Fibroblast of skin of left biceps (primary cell): ENCODE measurements at regions not wholly inside any gene's neighbourhood (a gene's known extent, or its start where the extent isn't known, plus 50 kb on each side); places are given as distances from the start of the nearest gene placed in this dataset.
"Not testable (repeated sequence)": the region's sequence is repeated elsewhere in the genome, so short reads cannot be mapped to it uniquely, and the experiment has no call there.

ENCODE experiments used
- DNase-seq, 2 experiments: peaks; one replicate each; pipeline ENCODE4 v3.0.0-alpha.2; 2013; ENCODE audit warnings: low read depth in 2 of 2

DNA sequence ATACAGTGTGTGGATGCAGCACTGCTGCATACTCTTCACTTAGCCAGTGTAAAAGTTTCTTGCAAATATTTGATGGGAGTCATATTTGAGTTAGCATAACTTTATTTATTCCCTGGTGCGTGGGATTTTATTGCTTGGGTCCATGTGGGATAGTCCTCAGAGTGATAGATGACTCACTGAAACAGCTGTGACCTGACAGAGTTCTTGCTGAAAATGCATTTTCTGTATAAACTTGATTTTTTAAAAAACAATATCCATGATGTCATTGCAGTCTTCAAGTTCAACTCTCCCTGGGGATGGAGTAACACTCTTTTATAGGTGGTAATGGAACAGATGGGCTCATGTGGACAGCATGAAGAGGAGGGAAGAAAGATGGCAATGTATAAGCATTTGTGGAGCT is 310.0 kb downstream of the PPP1R3A start:
- no peak for DNase-seq

DNA sequence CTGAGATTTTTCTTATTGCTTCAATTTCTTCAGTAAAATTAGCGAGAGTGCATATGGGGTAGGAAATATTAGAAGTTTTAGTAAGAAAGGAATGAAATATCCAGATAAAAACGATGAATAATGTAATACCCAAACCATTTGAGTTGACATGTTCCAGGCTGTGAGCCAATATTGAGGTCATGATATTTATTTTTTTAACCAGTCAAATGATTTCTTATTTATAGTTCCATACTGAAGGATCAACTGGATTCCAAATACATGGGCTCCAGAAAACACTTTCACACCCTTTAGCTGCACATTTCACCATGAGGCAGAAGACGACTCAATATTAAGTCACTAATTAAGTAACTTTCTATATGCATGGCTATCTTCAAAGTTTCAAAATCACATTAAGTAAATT is 312.5 kb downstream of the PPP1R3A start:
- no peak for DNase-seq

DNA sequence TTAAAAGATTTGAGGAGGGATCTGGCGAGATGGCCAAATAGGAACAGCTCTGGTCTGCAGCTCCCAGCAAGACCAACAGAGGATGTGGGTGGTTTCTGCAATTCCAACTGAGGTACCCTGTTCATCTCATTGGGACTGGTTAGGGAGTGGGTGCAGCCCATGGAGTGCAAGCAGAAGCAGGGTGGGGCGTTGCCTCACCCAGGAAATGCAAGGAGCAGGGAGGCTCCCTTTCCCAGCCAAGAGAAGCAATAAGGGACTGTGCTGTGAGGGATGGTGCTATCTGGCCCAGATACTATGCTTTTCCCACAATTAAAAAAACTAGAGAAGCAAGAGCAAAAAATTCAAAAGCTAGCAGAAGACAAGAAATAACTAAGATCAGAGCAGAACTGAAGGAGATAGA is 318.4 kb downstream of the PPP1R3A start:
- not testable (repeated sequence) for DNase-seq

DNA sequence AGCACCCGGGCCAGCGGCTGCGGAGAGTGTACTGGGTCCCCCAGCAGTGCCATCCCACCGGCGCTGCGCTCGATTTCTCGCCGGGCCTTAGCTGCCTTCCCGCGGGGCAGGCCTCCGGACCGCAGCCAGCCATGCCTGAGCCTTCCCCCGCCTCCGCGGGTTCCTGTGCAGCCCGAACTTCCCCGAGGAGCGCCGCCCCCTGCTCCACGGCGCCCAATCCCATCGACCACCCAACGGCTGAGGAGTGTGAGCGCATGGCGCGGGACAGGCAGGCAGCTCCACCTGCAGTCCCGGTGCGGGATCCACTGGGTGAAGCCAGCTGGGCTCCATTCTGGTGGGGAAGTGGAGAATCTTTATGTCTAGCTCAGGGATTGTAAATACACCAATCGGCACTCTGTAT is 325.4 kb downstream of the PPP1R3A start:
- not testable (repeated sequence) for DNase-seq

DNA sequence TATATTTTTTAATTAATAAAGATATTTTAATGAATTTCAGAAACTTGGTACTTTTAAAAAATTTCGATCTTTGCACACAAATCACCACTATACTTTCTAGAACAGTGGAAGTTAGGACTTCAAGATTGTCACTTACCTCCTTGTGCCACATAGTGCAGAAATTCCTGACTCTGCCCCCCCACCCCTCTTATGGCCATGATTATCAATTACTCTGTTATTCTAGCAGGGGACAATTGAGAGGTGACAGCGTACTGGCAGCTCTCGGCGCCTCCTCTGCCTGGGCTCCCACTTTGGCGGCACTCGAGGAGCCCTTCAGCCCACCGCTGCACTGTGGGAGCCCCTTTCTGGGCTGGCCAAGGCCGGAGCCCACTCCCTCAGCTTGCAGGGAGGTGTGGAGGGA is 325.9 kb downstream of the PPP1R3A start:
- not testable (repeated sequence) for DNase-seq

DNA sequence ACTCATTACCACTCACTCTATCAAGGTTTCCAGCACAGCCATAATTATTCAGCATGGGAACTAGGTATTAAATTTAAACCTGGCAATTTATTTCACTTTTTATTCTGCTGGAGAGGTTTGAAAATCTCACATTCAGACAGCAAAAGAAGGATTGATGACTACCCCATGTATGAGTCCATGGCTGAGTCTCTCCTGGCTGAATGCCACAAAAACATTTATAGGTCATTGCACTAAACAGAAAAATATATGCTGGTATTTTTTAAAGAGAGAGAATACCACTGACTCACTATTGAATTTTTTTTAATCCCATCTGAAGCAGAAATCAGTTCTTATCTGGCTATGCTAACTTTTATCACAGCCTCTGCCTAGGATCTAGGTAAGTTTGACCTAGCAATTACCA is 336.3 kb downstream of the PPP1R3A start:
- peak in 1 of 2 experiments; percentile 7 for DNase-seq

DNA sequence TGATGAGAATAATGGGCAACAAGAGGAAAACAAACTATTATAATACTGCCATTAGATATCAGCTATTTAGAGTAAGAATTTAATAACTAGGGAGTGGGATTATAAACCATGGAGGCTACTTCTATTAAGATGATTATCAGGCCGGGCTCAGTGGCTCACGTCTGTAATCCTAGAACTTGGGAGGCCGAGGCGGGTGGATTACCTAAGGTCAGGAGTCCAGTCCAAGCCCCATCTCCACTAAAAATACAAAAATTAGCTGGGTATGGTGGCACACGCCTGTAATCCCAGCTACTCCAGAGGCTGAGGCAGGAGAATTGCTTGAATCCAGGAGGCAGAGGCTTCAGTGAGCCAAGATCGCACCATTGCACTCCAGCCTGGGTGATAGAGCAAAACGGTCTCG is 355.6 kb downstream of the PPP1R3A start:
- not testable (repeated sequence) for DNase-seq

DNA sequence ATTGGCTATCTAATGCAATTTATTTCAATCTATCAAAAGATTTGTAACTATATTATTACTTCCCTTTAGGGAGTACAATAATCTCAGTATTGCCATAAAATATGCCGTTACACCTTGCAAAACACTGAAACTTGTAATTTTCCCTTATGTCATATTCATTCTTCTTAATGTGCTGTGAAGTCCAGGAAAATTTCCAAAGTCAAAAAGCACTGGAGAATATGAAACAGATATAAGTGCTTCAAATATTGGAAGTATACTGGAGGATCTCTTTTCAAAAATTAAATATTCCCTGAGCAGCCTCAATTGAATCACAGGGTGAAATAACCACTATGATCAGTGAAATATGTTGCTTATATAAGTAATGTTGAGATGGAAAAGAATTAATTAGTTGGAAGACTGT is 356.0 kb downstream of the PPP1R3A start:
- no peak for DNase-seq

DNA sequence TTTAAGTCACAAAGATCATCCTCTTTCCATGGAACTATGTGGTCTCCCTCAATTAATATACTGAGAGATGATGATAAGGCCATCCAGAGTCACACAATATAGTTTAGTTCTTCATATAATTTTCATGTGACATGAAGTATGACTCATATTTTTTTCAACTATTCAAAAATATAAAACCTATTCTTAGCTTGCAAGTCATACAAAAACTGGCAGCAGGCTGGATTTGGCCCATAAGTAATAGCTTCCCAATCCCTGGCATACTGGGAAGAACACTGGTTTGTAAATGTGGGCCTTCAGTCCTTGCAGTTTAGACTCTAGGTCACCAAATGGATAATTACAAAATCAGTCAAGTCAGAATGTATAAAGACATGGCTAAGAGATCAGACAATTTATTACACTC is 356.6 kb downstream of the PPP1R3A start:
- no peak for DNase-seq

DNA sequence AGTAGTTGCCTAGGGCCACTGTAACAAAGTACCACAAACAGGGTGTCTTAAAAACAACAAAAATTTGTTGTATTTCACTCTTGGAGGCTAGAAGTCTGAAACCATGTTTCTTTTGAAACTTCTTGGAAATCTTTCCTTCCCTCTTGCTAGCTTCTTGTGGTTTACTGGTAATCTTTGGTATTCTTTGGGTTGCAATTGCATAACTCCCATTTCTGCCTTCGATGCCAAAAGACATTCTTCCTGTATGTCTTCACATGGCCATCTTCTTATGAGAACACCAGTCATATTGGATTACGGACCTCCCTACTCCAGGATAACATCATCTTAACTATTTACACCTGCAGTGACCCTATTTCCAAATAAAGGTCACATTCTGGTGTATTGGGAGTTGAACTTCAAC is 357.4 kb downstream of the PPP1R3A start:
- DNase-seq: peak; percentile 8 to 30

DNA sequence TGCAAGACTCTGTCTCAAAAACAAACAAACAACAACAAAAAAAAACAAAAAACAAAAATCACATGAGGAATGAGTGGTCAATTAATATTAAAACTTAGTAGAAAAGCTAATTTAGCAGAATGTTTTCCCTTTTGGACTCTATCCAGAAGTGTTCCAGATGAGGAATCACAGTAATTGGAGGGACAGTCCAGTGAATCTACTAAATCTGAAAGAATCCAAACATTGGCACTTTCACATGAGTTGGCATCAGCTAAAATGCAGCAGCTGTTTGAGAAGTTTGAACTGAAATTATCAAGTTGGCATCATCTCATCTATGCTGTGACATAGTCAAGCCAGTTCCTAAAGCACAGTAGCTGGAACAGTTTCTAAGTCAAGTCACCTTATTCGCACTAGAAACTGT is 367.8 kb downstream of the PPP1R3A start:
- no peak for DNase-seq

DNA sequence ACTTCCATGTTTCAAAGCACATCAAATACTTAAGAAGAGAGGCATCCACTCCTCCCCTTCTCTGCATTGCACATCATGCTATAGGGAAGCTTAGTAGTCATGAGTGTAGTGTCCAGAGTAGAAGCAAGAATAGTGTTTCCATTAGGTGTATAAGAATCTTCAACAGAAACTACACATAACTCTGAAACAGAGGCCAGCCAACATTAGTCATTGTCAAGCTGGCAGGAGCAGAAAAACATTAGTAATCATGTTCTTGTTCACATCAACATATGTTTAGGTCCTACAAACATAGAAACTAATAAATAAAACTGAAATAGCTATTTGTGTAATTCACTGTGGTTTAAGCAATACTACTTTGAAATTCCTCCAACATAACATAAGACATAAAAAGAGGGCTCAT is 370.2 kb downstream of the PPP1R3A start:
- DNase-seq: no peak

DNA sequence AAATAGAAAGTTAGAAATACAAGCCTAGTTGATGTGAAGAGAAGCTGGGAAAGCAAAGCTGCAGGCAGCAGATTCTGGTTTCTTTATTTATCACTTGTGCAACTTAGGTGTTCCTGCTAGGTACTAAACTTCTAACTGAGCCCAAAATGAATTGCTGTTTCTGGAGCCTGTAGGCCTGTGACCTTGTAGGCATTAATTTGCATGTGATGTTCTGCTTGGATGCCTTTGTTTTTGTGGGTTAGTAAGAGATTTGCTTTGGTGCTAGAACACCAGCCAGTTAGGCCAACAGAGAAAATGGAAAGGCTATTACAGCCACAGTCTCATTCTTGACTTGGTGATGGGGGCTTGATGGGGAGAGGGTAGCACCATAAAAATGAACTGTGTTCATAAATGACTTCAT is 370.7 kb downstream of the PPP1R3A start:
- no peak for DNase-seq

DNA sequence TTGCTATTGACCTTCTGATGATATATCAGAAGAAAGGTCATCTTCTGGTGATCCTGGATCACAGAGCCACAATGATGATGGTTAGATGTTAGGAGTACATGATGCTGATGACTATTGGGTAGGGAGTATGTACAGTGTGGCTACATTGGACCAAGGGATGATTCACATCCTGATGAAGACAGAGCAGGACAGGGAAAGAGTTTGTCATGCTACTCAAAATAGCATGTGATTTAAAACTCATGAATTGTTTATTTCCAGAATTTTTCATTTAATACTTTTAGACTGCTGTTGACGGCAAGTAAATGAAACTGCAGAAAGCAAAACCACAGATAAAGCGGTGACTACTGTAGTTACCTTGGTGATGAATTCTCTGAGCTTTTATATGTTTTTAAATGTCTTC is 397.3 kb downstream of the PPP1R3A start:
- no peak for DNase-seq

DNA sequence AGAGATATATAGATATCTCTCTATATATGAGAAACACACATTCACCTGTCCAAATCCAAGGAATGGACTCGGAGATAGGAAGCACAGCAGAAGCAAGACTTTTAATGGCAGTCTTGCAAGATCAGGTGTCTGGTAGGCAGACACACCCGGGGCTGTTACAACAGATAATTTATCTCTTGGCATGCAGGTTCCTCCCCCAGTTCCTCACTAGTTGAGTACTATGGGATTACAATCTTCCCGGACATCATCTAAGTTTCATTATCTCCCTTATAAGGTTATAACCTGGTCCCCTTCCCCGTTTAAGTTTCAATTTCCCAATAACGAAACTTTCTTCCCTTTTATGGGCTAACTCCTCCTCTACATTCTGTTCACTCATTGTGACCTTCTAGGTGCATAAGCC is 399.3 kb downstream of the PPP1R3A start:
- no peak for DNase-seq

DNA sequence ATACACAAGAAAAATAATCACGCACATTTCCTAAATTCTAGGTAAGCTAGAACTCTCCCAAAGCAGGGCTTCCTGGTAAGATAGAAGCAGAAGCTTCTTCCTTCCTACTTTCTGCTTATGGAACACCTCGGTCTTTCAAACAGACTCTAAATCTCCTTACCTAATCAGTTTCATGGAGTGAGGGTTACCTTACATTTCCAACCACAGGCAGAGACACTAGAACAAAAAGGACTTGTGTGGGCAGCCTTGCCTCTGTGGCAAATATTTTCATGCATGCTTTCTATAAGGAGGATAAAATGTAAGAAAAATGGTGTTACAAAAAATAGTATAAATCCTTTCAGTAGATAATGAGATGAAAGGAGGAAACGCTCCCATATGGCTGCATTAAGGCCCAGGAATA is 386.3 kb upstream of the SMIM30 start:
- no peak for DNase-seq

DNA sequence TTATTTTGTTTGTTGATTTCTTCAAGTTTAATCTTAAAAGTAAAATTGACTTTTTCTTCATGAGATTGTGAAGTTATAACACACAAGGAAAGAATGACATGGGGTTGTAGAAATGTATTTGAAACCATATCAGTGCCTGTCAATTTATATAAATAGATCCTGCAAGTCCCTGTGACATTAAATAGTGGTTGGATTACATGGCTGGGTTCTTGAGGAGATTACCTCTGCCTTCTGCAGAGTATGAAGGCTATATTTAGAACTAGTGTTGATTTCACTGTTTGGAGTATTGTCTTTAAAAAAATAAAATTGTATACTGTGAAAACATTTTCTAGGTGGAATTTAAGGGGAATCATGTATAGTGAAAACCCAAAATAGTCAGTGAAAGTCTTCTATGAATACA is 385.8 kb upstream of the SMIM30 start:
- no peak for DNase-seq

DNA sequence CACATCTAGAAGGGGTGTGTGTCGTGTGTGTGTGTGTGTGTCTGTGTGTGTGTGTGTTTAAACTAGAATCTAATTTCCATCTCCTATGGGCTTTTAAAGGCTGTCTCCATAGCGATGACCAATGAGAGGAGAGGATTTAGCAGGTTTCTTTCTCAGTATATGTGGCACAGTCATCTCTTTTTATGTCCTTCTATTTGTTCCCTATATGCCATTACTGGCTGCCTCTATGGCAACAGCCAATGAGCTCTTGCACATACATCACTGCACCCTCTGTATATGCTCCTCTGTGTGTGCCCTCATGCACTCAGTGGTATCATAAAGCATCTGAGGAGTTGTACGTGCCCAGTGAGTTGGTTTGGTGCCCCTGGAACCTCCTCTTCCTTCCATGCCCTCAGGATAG is 378.2 kb upstream of the SMIM30 start:
- not testable (repeated sequence) for DNase-seq

DNA sequence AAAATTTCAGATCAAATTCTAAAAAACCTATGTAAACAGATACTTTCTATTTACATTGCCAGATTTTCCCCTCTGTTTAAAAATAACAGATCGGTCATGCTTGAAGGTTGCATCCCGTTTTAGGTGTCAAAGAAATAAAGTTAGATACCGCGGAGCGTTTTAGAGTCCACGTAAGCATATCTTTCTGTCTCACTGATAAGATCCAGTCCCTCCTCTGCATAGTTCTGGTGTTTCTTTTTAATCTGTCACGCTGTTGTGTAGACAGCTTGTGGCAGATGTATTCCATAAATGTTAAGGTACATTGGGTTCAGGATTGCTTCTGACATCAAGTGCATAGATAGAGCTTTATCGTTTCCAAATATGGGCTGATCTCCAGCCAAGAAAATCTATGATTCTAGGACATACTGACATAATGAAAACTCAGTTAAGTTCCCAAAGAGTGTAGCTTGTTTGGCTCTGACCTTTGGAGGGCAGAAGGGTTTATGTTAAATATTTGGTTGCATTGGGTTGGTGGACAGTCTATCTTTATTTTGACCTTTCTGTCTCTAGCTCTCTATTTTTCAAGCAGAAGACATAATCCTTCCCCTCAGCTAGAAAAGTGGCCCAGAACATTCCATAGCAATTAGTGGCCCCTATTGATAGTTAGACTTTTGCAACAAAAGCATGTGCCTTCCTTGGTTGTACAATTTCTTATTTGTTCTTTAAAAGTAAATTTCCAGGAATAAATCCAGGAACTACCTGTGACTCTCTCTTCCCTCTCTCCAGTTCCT is 376.6 kb upstream of the SMIM30 start:
- DNase-seq: not testable (repeated sequence)

DNA sequence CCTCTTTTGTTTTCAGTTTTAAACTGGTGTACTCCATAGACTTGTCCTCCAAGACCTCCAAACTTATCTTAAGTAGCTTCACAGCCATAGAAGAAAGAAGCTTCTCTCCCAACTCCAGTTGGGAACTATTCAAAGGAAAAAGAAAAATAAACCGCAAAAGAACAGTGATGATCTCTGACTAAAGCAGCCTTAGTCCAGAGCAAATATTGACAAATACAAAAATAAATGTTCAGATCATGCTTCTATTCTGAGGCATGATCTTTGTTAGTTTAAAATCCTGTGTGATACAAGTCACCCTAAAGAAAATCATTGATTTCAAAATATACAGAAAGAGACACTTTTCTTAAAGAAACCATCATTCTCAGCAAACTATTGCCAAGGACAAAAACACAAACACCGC is 373.0 kb upstream of the SMIM30 start:
- DNase-seq: no peak

DNA sequence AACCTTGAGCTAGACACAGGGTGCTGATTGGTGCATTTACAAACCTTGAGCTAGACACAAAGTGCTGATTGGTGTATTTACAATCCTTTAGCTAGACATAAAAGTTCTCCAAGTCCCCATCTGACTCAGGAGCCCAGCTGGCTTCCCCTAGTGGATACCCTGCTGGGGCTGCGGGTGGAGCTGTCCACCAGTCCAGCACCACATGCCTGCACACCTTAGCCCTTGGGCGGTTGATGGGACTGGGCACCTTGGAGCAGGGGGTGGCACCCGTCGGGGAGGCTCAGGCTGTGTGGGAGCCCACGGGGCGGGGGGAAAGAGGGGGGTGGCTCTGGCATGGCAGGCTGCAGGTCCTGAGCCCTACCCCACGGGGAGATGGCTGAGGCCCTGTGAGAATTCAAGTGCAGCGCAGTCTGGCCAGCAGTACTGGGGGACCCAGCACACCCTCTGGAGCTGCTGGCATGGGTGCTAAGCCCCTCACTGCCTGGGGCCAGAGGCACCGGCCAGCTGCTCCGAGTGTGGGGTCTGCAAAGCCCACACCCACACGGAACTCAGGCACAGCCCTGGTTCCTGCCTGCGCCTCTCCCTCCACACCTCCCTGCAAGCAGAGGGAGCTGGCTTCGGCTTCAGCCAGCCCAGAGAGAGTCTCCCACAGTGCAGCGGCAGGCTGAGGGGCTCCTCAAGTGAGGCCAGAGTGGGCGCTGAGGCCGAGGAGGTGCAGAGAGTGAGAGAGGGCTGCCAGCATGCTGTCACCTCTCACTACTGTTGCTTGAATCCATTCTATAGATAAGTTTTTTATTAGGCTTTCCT is 369.8 kb upstream of the SMIM30 start:
- DNase-seq: no peak

DNA sequence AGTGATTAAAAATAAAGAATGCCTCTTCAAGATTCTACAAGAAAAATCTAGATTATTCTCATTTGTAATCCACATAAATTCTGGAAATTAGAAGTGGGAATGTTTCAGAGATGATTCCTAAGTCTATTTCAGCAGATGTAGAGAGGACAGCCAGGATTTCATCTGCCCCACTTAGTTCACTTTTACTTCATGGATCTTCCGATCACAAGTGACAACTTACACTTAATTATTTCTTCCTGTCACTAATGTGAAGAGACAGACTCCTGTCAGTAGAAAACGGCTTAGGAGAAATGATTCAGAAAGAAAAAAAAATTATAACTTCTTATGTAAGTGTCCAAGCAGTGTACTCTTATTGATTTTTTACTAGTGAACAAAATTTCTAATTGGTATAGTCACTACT is 368.2 kb upstream of the SMIM30 start:
- no peak for DNase-seq

DNA sequence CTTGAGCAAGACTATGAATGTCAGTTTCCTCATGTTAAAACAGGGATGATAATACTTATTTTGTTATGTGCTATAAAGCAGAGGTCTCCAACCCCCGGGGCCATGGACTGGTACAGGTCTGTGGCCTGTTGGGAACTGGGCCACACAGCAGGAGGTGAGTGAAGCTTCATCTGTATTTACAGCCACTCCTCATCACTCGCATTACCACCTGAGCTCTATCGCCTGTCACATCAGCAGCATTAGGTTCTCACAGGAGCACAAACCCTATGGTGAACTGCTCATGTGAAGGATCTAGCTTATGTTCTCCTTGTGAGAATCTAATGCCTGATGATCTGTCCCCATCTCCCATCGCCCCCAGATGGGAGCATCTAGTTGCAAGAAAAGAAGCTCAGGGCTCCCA is 365.3 kb upstream of the SMIM30 start:
- no peak for DNase-seq
